OCI-LY1 (cell line): ENCODE measurements at regions not wholly inside any gene's neighbourhood (a gene's known extent, or its start where the extent isn't known, plus 50 kb on each side); places are given as distances from the start of the nearest gene placed in this dataset.

Experiments used
- H2AFZ ChIP-seq: fragments of 200-600 bp; sonication (generic), shearing (Covaris generic); 2 replicates; pipeline ENCODE4 v1.6.0; 2014; ENCODE audit warnings: antibody characterized with exemption, mild to moderate bottlenecking, low read length
- H3F3A ChIP-seq: fragments of 200-600 bp; sonication (generic), shearing (Covaris generic); 2 replicates; pipeline ENCODE4 v1.6.0; 2014; ENCODE audit warnings: mild to moderate bottlenecking, antibody characterized with exemption, low read length, moderate library complexity; ENCODE audit not compliant: insufficient read depth
- H3K27ac ChIP-seq: fragments of 200-600 bp; sonication (generic); 2 replicates; pipeline ENCODE4 v1.5.1; 2014; ENCODE audit warnings: low read length, mixed run types, mild to moderate bottlenecking, low read depth; ENCODE audit not compliant: poor library complexity, severe bottlenecking
- H3K27me3 ChIP-seq: fragments of 200-600 bp; sonication (generic); 2 replicates; pipeline ENCODE4 v1.6.0; 2014; ENCODE audit warnings: antibody characterized with exemption, mild to moderate bottlenecking, low read length, moderate library complexity; ENCODE audit not compliant: insufficient read depth
- H3K36me3 ChIP-seq: fragments of 200-600 bp; sonication (generic); 2 replicates; pipeline ENCODE4 v1.6.1; 2014; ENCODE audit warnings: mild to moderate bottlenecking, antibody characterized with exemption, low read length, moderate library complexity, mixed read lengths; ENCODE audit not compliant: insufficient read depth
- H3K4me1 ChIP-seq: fragments of 200-600 bp; sonication (generic); 2 replicates; pipeline ENCODE4 v1.5.1; 2014; ENCODE audit warnings: mild to moderate bottlenecking, low read length, moderate library complexity; ENCODE audit not compliant: insufficient read depth, severe bottlenecking
- H3K4me2 ChIP-seq: fragments of 200-600 bp; sonication (generic), shearing (Covaris generic); 2 replicates; pipeline ENCODE4 v1.6.1; 2014; ENCODE audit warnings: low read length
- H3K4me3 ChIP-seq: fragments of 200-600 bp; sonication (generic); 2 replicates; pipeline ENCODE4 v1.5.1; 2014; ENCODE audit warnings: low read length, low read depth, mild to moderate bottlenecking, mixed read lengths; ENCODE audit not compliant: poor library complexity, severe bottlenecking
- H3K79me2 ChIP-seq: fragments of 200-600 bp; shearing (Covaris generic); 2 replicates; pipeline ENCODE4 v1.6.1; 2016; ENCODE audit warnings: mixed run types, low read length, mixed read lengths; ENCODE audit not compliant: insufficient read depth
- H3K9ac ChIP-seq: fragments of 200-600 bp; sonication (generic), shearing (Covaris generic); 2 replicates; pipeline ENCODE4 v1.6.1; 2014; ENCODE audit warnings: mild to moderate bottlenecking, low read length, mixed read lengths
- H3K9me2 ChIP-seq: fragments of 200-600 bp; sonication (generic), shearing (Covaris generic); 2 replicates; pipeline ENCODE4 v1.6.1; 2014; ENCODE audit warnings: low read depth, mild to moderate bottlenecking, low read length, mixed read lengths
- H3K9me3 ChIP-seq: fragments of 200-600 bp; shearing (Covaris generic); 2 replicates; pipeline ENCODE4 v1.6.1; 2014; ENCODE audit warnings: low read length, mixed read lengths
- H4K20me1 ChIP-seq: fragments of 200-600 bp; sonication (generic), shearing (Covaris generic); 2 replicates; pipeline ENCODE4 v1.6.0; 2016; ENCODE audit warnings: mild to moderate bottlenecking, low read length; ENCODE audit not compliant: insufficient read depth
- CTCF ChIP-seq: fragments of 200-600 bp; sonication (generic), shearing (Covaris generic); IDR thresholded peaks from 2 replicates; pipeline ENCODE4 v1.5.1; 2017; ENCODE audit warnings: mild to moderate bottlenecking, antibody characterized with exemption, low read length, moderate library complexity, mixed read lengths
- EZH2 ChIP-seq: fragments of 200-600 bp; sonication (generic), shearing (Covaris generic); IDR thresholded peaks from 2 replicates; pipeline ENCODE4 v1.8.0; 2017; ENCODE audit warnings: borderline replicate concordance, mixed run types, mild to moderate bottlenecking, antibody characterized with exemption, low read length, moderate library complexity, mixed read lengths

GRCh38 chr16:27624154-27625049, 74.5 kb downstream of the KATNIP start:
- Histone ChIP-seq H2AFZ (no peak overlapping the region), H3K9me2 (no peaks in the 10 kb centered on the region), H3K4me2 (no peak overlapping the region), H3K79me2 (no peaks in the 10 kb centered on the region), H3K4me3 (no peak overlapping the region), H3K9ac (no peak overlapping the region), H3K9me3 (no peaks in the 10 kb centered on the region), H3K36me3 (no peaks in the 10 kb centered on the region), H3K27ac (no peak overlapping the region), H4K20me1 (no peaks in the 10 kb centered on the region), H3K4me1 (peaks cover 8% of the 10 kb centered on the region), H3F3A (no peaks in the 10 kb centered on the region), H3K27me3 (no peaks in the 10 kb centered on the region)
- TF ChIP-seq CTCF, result no peak
- no peak for TF ChIP-seq EZH2

GRCh38 chr16:27625050-27625697, 75.2 kb downstream of the KATNIP start:
- no peaks in the 10 kb centered on the region for H3K36me3 ChIP-seq
- no peaks in the 10 kb centered on the region for H3K9me3 ChIP-seq
- H3K9me2 ChIP-seq, result no peaks in the 10 kb centered on the region
- H3K27ac ChIP-seq, result no peak overlapping the region
- TF ChIP-seq EZH2 (no peak), CTCF (no peak)
- H2AFZ ChIP-seq, result no peak overlapping the region
- peaks cover 8% of the 10 kb centered on the region for H3K4me1 ChIP-seq
- no peaks in the 10 kb centered on the region for H4K20me1 ChIP-seq
- H3K4me3 ChIP-seq, result no peak overlapping the region
- H3F3A ChIP-seq, result no peaks in the 10 kb centered on the region
- no peaks in the 10 kb centered on the region for H3K79me2 ChIP-seq
- H3K9ac ChIP-seq, result no peak overlapping the region
- no peaks in the 10 kb centered on the region for H3K27me3 ChIP-seq
- H3K4me2 ChIP-seq, result no peak overlapping the region

GRCh38 chr16:27627136-27627535, 77.2 kb downstream of the KATNIP start:
- Histone ChIP-seq H3K36me3 (no peaks in the 10 kb centered on the region), H3K9me3 (no peaks in the 10 kb centered on the region), H3K79me2 (no peaks in the 10 kb centered on the region), H3K4me3 (no peak overlapping the region), H4K20me1 (no peaks in the 10 kb centered on the region), H3K27ac (no peak overlapping the region), H3K9me2 (no peaks in the 10 kb centered on the region), H3F3A (no peaks in the 10 kb centered on the region), H3K4me1 (peaks cover 8% of the 10 kb centered on the region), H2AFZ (no peak overlapping the region), H3K27me3 (no peaks in the 10 kb centered on the region), H3K9ac (no peak overlapping the region), H3K4me2 (no peak overlapping the region)
- TF ChIP-seq EZH2, result no peak
- TF ChIP-seq CTCF, result no peak
